LNCaP clone FGC (cell line): ENCODE measurements at regions not wholly inside any gene's neighbourhood (a gene's known extent, or its start where the extent isn't known, plus 50 kb on each side); places are given as distances from the start of the nearest gene placed in this dataset.

Experiments
- DNase-seq: peaks from one replicate; pipeline ENCODE4 v3.0.0-alpha.2; 2011; ENCODE audit warnings: low read depth
- H3K4me3 ChIP-seq: 2 replicates; pipeline ENCODE4 v1.5.1; 2011; ENCODE audit warnings: mild to moderate bottlenecking, low read depth, low read length, control low read depth
- TF ChIP-seq, protein P1 (sequence below): IDR thresholded peaks from 2 replicates; pipeline ENCODE4 v1.5.1; 2012; ENCODE audit warnings: mild to moderate bottlenecking; ENCODE audit not compliant: control insufficient read depth, insufficient read depth; ENCODE audit errors: extremely low read depth

DNA sequence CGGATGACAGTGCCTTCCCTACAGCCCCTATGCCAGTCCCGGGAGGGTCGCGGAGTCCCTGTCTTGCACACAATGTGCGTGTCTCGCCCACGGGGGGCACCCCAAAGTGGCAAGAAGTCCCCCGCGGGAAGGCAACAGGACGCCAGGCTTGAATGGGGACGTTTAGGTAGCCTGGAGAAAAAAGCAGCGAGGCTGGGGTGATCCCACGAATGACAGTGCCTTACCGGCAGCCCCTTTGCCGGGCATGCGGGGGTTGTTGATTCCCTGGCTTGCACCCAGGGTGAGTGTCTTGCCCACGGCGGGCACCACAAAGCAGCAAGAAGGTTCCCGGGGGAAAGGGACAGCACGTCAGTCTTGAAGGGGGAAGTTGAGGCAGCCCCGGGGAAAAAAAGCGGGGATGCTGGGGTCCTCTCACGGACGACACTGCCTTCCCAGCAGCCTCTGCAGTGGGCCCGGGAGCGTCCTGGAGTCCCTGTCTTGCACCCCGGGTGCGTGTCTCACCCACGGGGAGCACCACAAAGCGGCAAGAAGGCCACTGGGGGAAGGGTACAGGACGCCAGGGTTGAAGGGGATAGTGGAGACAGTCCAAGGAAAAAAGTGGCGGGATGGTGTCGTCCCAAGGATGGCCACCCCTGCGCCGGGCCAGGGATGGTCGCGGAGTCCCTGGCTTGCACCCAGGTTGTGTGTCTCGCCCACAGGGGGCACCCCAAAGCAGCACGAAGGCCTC lies 156.8 kb upstream of the ALG10B start:
- DNase-seq: no peak
- no peak overlapping the region for H3K4me3 ChIP-seq
- TF ChIP-seq, protein P1, sequence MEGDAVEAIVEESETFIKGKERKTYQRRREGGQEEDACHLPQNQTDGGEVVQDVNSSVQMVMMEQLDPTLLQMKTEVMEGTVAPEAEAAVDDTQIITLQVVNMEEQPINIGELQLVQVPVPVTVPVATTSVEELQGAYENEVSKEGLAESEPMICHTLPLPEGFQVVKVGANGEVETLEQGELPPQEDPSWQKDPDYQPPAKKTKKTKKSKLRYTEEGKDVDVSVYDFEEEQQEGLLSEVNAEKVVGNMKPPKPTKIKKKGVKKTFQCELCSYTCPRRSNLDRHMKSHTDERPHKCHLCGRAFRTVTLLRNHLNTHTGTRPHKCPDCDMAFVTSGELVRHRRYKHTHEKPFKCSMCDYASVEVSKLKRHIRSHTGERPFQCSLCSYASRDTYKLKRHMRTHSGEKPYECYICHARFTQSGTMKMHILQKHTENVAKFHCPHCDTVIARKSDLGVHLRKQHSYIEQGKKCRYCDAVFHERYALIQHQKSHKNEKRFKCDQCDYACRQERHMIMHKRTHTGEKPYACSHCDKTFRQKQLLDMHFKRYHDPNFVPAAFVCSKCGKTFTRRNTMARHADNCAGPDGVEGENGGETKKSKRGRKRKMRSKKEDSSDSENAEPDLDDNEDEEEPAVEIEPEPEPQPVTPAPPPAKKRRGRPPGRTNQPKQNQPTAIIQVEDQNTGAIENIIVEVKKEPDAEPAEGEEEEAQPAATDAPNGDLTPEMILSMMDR: peak; percentile 19; the same call in 1 of the 2 replicates

DNA sequence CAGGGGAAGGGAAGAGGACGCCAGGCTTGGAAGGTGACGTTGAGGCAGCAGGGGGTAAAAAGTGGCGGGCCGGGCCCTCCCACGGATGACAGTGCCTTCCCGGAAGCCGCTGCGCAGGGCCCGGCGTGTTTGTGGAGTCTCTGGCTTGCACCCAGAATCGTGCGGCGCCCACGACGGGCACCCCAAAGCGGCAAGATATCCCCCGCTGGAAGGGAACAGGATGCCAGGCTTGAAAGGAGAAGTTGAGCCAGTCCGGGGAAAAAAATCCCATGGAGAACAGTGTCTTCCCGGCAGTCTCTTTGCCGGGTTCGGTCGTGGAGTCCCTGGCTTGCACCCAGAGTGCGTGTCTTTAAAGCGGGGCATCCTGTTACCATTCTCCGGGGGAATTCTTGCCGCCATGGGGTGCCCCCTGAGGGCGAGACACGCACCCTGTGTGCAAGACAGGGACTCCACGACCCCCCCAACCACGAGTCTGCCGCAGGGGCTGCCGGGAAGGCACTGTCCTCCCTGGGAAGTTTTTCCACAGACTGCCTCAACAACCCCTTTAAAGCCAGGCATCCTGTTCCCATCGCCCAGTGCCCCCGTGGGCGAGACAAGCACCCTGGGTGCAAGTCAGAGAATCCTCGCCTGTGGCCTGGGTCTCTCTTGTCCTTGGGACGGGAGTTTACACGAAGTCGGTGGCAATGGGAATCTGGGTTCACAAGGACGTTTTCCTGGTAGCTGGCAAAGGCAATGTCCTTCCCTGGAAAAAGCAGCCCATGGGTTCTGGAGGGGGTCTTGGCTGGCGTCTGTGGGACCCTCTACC lies 156.1 kb upstream of the ALG10B start:
- H3K4me3 ChIP-seq: no peak overlapping the region
- no peak for DNase-seq
- TF ChIP-seq, protein P1: no peak

DNA sequence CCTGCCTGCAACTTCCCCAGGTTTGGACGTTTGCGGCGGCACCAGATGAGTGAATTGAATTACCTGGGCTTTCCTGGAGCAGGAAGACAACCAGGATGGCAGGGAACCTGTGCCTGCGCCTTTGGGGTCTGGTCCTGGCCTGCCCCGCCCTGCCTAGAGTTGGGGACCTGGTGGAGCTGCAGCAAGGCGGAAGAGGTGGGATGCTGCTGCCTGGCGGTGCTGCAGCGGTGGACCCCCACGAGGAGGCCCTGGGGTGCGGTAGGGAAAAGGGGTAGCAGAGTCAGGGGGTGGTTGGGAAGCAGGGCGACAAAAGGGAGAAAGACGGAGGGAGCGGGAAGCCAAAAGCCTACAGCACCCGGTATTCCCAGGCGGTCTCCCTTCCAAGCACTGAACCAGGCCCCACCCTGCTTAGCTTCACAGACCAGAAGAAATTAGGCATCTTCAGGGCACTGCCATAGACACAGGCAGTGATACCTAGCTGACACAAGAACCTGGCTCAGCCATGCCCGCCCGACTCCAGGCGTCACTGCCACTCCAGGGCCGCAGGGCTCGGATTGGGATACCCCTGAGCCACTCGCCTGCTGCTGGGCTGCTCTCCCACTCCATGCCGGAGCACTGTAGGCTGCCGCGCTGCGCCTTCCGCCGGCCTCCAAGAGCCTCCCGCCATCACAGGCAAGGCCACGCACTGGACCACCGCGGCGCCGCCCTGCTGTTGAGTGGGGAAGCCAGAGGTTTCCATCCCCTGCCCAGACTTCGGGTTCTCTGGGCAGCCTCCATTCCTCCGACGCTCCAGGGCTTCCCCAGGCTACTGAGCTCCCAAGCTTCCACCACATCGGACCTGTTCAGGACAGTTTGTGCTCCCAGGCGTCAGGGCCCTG lies 155.2 kb upstream of the ALG10B start:
- no peak for DNase-seq
- no peak overlapping the region for H3K4me3 ChIP-seq
- TF ChIP-seq, protein P1: no peak

DNA sequence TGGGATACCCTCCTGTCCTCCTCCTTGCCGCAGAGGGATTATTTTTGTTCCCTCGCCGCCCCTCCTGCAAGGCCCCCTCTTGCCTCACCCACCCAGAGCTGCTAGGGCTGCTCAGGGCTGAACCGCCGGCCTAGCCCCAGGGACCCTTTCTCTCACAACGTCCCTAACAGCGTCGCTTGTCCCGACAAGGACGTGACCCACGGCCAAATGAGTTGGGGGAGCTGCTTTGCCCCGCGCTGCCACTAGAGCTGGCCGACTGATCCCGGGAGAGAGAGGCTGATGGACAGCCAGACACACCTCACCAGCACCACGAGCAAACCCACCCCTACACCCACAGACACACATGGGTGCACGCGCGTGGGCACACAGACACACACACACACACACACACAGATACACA lies 154.6 kb upstream of the ALG10B start:
- H3K4me3 ChIP-seq: no peak overlapping the region
- DNase-seq: no peak
- TF ChIP-seq, protein P1: no peak

DNA sequence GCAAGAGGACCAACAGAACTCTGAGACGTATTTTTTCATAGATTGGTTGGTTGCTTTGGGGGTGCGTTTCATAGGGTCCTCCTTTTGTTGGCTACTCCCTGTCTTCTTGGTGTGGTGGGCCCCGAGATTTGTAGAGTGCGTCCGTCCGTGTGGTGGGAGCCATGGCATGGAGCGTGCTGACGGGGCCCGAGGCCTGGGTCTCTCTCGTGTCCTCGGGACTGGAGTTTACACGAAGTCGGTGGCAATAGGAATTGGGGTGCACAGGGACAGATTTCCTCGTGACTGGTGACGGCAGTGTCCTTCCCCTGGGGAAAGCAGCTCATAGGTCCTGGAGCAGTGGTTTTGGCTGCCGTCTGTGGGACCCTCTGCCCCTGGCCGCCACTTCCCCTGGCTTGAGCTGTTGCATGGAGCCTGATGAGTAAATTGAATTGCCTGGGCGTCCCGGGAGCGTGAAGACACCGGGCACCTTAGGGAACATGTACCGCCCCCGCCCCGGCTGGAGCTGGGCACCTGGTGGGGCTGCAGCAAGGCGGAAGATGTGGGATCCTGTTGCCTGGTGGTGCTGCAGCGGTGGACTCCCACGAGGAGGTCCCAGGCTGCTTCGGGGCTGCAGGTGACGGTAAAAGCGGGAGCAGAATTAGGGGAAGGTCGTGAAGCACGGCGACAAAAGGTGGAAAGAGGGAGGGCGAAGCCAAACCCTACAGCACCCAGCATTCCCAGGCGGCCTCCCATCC lies 153.7 kb upstream of the ALG10B start:
- DNase-seq: no peak
- no peak overlapping the region for H3K4me3 ChIP-seq
- TF ChIP-seq, protein P1: no peak

DNA sequence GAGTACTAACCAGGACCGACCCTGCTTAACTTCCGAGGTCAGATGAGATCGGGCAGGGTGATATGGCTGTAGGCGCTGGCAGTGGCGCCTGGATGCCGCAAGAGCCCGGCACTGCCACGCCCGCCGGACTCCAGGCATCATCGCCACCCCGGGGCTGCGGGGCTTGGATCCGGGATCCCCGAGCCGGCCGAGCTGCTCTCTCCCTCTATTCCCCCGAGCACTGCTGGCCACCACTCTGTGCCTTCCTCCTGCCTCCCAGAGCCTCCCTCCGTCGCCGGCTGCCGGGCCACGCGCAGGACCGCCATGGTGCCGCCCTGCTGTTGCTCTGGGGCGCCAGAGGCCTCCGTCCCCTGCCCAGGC lies 153.2 kb upstream of the ALG10B start:
- no peak overlapping the region for H3K4me3 ChIP-seq
- DNase-seq: no peak
- TF ChIP-seq, protein P1: no peak
